A673 (cell line): ENCODE measurements at regions not wholly inside any gene's neighbourhood (a gene's known extent, or its start where the extent isn't known, plus 50 kb on each side); places are given as distances from the start of the nearest gene placed in this dataset.

Experiments
- BruUV-seq: library from RNA; stranded (reverse); fragments of 400-500 nt; replicated peaks from 2 replicates; lab custom pipeline; 2021; lab: Mats Ljungman, UMichigan
- CTCF ChIA-PET: fragments of 300-600 bp; sonication (Branson Sonifier 250); formaldehyde crosslinking; loops from one replicate; lab custom pipeline; 2022; ENCODE audit warnings: antibody characterized with exemption; lab: Charles Lee
- POLR2A ChIA-PET: fragments of 300-600 bp; sonication (Branson Sonifier 250); formaldehyde crosslinking; loops from one replicate; lab custom pipeline; 2022; ENCODE audit warnings: antibody characterized with exemption; ENCODE audit not compliant: low non-redundant PET; lab: Charles Lee
- DNase-seq: peaks from one replicate; pipeline ENCODE4 v3.0.0-alpha.2; 2015; ENCODE audit warnings: low spot score
- H3K27ac ChIP-seq: fragments of 200-600 bp; sonication (generic); 2 replicates; pipeline ENCODE4 v1.5.1; 2016; ENCODE audit warnings: mixed run types, low read depth, mild to moderate bottlenecking, mixed read lengths, antibody characterized with exemption, low read length; ENCODE audit not compliant: poor library complexity, severe bottlenecking
- H3K27me3 ChIP-seq: fragments of 200-600 bp; sonication (generic); replicated peaks from 2 replicates; pipeline ENCODE4 v1.6.1; 2017; ENCODE audit warnings: mixed run types, low read depth, mild to moderate bottlenecking, mixed read lengths, antibody characterized with exemption, low read length; ENCODE audit not compliant: insufficient read depth, poor library complexity
- H3K36me3 ChIP-seq: fragments of 200-600 bp; sonication (generic); 2 replicates; pipeline ENCODE4 v1.6.1; 2016; ENCODE audit warnings: mixed run types, mild to moderate bottlenecking, mixed read lengths, antibody characterized with exemption, low read length; ENCODE audit not compliant: insufficient read depth, poor library complexity, severe bottlenecking
- H3K4me1 ChIP-seq: fragments of 200-600 bp; sonication (generic); 2 replicates; pipeline ENCODE4 v1.6.1; 2017; ENCODE audit warnings: mixed run types, mild to moderate bottlenecking, mixed read lengths, antibody characterized with exemption, low read length; ENCODE audit not compliant: insufficient read depth, poor library complexity, severe bottlenecking
- H3K4me3 ChIP-seq: fragments of 200-600 bp; sonication (generic); 2 replicates; pipeline ENCODE4 v1.5.1; 2016; ENCODE audit warnings: low read depth, mixed run types, mild to moderate bottlenecking, mixed read lengths, low read length; ENCODE audit not compliant: poor library complexity, severe bottlenecking
- H3K9me3 ChIP-seq: fragments of 200-600 bp; sonication (generic); 2 replicates; pipeline ENCODE4 v1.6.1; 2016; ENCODE audit warnings: mixed run types, low read depth, mild to moderate bottlenecking, mixed read lengths, antibody characterized with exemption, low read length; ENCODE audit not compliant: poor library complexity, severe bottlenecking
- CTCF ChIP-seq: fragments of 300-800, 200-600 bp; sonication (generic); conservative IDR thresholded peaks from 2 replicates; pipeline ENCODE4 v1.5.1; 2017; ENCODE audit warnings: low read depth, mild to moderate bottlenecking, antibody characterized with exemption, low read length, moderate library complexity, mixed read lengths
- EZH2 ChIP-seq: fragments of 200-600 bp; sonication (generic); IDR thresholded peaks from 2 replicates; pipeline ENCODE4 v1.6.1; 2017; ENCODE audit warnings: borderline replicate concordance, low read depth, mild to moderate bottlenecking, mixed read lengths, antibody characterized with exemption, low read length; ENCODE audit not compliant: poor library complexity, severe bottlenecking
- intact Hi-C: fragments of 100-400 bp; cut with micrococcal nuclease; formaldehyde crosslinking; loops from one replicate; pipeline ENCODE4 v1.10.0; 2022; ENCODE audit not compliant: unreplicated experiment

GRCh38 chr5:30960036-30960435, 233.4 kb upstream of the CDH6 start:
- H3K36me3 ChIP-seq, result no peaks in the 10 kb centered on the region
- no TSS peak for BruUV-seq
- TF ChIP-seq EZH2, result no peak
- no peak for TF ChIP-seq CTCF
- no peaks in the 10 kb centered on the region for H3K27me3 ChIP-seq
- no peak overlapping the region for H3K27ac ChIP-seq
- no peaks in the 10 kb centered on the region for H3K4me1 ChIP-seq
- ChIA-PET POLR2A (no interaction called here), CTCF (no interaction called here)
- intact Hi-C loops, result no loop called here
- no peaks in the 10 kb centered on the region for H3K9me3 ChIP-seq
- H3K4me3 ChIP-seq, result no peak overlapping the region
- DNase-seq, result no peak

GRCh38 chr5:30959238-30959637, 234.2 kb upstream of the CDH6 start:
- BruUV-seq, result no TSS peak
- H3K9me3 ChIP-seq, result no peaks in the 10 kb centered on the region
- no peaks in the 10 kb centered on the region for H3K27me3 ChIP-seq
- no peaks in the 10 kb centered on the region for H3K36me3 ChIP-seq
- no peak overlapping the region for H3K27ac ChIP-seq
- ChIA-PET POLR2A (no interaction called here), CTCF (no interaction called here)
- H3K4me3 ChIP-seq, result no peak overlapping the region
- TF ChIP-seq CTCF (no peak), EZH2 (no peak)
- H3K4me1 ChIP-seq, result no peaks in the 10 kb centered on the region
- intact Hi-C loops, result no loop called here
- DNase-seq, result no peak

GRCh38 chr5:30957591-30957990, 235.9 kb upstream of the CDH6 start:
- Histone ChIP-seq H3K36me3 (no peaks in the 10 kb centered on the region), H3K27ac (no peak overlapping the region), H3K9me3 (no peaks in the 10 kb centered on the region), H3K27me3 (no peaks in the 10 kb centered on the region), H3K4me1 (no peaks in the 10 kb centered on the region), H3K4me3 (no peak overlapping the region)
- intact Hi-C loops, result no loop called here
- TF ChIP-seq CTCF (no peak), EZH2 (no peak)
- ChIA-PET POLR2A (no interaction called here), CTCF (no interaction called here)
- no peak for DNase-seq
- BruUV-seq, result no TSS peak

GRCh38 chr5:30956251-30956650, 237.2 kb upstream of the CDH6 start:
- POLR2A ChIA-PET, result no interaction called here
- DNase-seq, result no peak
- intact Hi-C loops, result no loop called here
- Histone ChIP-seq H3K36me3 (no peaks in the 10 kb centered on the region), H3K4me1 (no peaks in the 10 kb centered on the region), H3K27me3 (no peaks in the 10 kb centered on the region), H3K4me3 (no peak overlapping the region), H3K9me3 (no peaks in the 10 kb centered on the region), H3K27ac (no peak overlapping the region)
- TF ChIP-seq CTCF, result no peak
- TF ChIP-seq EZH2, result no peak
- CTCF ChIA-PET, result no interaction called here
- no TSS peak for BruUV-seq
